HG02588 (cell line): ENCODE measurements at regions not wholly inside any gene's neighbourhood (a gene's known extent, or its start where the extent isn't known, plus 50 kb on each side); places are given as distances from the start of the nearest gene placed in this dataset.

Source experiments
- ATAC-seq: cut with Tn5 transposase; IDR thresholded peaks from one replicate; pipeline ENCODE4 v1.9.1; 2021; ENCODE audit warnings: mild to moderate bottlenecking, moderate library complexity; ENCODE audit not compliant: unreplicated experiment

DNA sequence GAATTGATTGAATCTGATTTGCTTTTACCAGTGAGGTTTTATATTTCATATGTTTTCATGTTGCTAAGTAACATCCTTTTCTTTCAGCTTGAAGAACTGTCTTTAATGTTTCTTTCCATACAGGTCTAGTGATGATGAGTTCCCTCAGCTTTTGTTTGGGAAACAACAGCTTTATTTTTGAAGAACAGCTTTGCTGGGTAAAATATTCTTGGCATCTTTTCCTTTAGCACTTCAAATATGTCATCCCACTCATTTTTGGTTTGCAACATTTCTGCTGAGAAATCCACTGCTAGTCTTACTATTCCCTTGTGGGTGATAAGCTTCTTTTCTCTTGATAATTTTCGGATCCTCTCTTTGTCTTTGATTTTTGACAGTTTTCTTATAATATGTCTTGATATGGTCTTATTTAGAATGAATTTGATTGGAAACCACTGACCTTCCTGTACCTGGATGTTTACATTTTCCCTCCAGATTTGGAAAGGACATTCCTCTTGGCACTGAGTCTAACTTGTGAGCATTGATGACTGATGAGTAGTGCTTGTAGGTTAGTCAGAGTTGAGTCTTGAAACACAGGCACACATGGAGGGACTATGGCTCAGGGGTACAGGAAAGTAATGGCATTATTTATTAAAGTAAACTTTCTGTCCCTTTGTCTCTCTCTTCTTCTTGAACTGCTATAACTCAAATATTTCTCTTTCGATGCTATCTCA, 220.3 kb downstream of the SPATA31D1 start:
- no peak for ATAC-seq

DNA sequence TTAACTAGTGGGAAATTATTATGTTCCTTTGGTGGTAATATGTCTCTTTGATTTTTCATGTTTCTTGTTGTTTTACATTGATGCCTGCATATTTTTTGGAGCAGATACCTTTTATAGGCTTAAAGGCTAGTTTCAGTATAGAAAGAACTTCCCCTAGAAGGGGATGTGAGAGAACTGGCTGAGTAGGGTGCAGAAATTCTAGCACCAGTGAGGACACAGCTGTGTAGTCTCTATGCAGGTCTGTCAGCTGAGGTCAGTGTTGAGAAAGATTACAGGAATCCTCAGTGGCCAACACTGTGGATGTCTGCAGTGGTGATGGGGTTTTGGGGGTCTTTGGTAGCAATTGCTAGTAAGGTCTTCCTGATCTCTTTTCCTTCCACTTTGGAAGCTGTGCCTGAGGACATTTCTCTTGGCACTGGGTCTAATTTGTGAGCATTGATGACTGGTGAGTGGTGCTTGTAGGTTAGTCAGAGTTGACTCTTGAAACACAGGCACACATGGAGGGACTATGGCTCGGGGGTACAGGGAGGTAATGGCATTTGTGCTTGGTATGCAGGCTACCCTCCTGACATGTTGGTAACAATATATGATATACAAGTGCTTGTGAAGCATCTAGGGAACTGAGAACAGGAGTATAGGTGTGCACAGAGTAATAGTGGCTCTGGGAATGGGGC, 221.4 kb downstream of the SPATA31D1 start:
- no peak for ATAC-seq

DNA sequence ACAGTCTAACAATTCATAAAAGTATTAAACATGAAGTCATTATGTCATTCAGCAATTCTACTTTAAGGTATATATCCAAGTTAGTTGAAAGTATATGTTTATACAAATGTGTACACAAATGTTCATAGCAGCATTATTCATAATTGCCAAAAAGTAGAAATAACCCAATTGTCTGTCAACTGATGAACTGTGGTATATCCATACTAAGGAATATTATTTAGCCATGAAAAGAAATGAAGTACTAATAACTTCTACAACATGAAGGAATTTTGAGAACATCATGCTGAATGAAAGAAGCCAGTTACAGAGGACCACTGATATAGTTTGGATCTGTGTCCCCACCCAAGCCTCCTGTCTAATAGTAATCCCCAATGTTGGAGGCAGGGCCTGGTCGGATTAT, 224.3 kb downstream of the SPATA31D1 start:
- no peak for ATAC-seq

DNA sequence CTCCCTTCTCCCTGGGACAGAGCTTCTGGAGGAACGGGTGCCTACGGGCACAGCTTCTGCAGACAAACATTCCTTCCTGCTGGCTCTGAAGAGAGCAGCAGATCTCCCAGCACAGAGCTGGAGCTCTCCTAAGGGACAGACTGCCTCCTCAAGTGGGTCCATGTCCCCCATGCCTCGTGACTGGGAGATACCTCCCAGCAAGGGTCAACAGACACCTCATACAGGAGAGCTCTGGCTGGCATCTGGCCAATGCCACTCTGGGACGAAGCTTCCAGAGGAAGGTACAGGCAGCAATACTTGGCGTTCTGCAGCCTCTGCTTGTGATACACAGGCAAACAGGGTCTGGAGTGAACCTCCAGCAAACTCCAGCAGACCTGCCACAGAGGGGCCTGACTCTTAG, 227.9 kb downstream of the SPATA31D1 start:
- ATAC-seq: no peak

DNA sequence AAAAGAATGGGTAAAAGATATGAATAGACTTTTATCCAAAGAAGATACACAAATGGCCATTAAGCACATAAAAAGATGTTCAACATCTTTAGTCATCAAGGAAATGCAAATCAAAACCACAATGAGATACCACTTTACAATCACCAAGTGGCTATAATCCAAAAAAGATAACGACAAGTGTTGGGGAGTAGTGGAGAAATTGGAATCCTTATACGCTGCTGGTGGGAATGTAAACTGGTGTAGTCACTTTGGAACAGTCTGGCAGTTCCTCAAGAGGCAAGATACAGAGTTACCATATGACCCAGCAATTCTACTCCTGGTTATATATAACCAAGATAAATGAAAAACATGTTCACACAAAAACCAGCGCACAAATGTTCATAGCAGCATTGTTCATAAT, 234.9 kb downstream of the SPATA31D1 start:
- no peak for ATAC-seq

DNA sequence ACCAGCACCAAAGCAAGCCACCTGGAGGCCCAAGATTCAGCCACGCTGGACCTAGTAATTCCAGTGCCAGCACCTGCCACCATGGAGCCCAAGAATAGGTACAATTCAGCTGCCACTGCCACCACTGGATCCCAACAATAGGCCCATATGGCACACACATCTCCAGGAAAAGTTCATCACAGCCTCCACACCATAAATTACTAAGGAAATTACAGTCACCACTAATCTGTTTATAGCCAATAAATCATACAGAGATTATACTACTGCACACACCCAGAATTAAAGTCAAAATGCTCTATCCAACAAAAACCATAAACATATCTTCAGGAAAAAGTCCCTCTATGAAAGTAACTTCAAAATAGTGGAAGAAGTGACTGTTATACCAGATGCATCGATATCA, 242.8 kb downstream of the SPATA31D1 start:
- no peak for ATAC-seq

DNA sequence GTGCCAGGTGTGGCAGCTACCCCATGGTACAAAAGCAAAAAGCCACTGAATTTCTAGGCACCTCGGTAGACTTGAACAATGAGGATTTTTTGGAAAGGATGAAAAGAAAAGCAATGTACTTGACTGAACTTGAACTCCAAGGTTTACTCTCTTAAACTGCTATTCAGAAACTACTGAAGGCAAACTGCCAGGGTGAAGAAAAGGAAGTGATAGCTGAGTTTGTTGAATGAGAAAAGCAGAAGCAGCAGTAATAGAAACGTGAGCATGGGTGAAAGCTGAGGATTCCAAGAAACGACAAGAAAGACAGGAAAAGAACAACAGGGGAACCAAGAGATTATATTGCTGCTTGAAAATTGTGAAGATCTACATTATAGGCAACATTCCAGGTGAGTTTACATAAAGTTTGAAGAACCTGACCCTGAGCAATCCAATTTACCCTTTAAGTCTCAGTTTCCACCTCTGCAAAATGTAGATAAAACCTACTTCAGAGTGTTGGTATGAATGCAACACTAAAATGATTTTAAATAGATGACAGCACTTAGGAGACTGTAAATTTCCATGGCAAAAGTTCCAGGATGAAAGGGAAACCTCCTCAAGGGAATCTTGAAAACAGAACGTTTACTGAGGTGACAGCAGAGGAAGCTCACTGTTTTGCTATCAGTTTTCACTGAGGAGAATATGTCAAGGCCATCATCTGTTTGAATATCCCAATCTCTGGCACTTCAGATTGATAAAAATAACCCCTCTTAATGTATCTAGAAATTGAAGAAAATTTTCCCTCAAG, 245.8 kb downstream of the SPATA31D1 start:
- ATAC-seq: no peak

DNA sequence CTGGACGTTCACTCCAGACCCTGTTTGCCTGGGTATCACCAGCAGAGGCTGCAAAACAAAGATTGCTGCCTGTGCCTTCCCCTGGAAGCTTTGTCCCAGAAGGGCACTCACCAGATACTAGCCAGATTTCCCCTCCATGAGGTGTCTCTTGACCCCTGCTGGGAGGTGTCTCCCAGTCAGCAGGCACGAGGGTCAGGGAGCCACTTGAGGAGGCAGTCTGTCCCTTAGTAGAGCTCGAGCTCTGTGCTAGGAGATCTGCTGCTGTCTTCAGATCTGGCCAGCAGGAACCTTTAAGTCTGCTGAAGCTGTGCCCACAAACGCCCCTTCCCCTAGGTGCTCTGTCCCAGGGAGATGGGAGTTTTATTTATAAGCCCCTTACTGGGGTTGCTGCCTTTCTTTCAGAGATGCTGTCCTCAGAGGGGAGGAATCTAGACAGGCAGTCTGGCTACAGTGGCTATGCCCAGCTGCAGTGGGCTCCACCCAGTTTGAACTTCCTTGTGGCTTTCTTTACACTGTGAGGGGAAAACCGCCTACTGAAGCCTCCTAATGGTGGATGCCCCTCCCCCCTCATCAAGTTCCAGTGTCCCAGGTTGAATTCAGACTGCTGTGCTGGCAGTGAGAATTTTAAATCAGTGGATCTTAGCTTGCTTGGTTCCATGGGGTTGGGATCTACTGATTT, 253.9 kb downstream of the SPATA31D1 start:
- ATAC-seq: no peak

DNA sequence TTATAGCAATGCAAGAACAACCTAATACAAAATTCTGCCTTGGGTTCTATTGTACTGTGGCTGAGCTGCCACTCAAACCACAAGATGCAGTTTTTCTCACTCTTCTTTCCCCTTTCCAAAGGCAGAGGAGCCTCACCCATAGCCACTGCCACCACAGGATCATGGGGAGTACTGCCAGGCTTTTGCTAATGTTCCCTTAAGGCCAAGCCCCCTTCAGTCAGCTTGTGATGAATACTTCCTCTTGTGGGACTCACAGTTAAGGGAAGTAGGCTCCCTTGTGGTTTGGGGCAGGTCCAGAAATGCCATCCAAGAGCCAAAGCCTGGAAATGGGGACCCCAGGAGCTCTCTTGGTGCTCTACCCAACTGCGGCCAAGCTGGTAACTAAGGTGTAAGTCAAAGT, 258.7 kb downstream of the SPATA31D1 start:
- no peak for ATAC-seq

DNA sequence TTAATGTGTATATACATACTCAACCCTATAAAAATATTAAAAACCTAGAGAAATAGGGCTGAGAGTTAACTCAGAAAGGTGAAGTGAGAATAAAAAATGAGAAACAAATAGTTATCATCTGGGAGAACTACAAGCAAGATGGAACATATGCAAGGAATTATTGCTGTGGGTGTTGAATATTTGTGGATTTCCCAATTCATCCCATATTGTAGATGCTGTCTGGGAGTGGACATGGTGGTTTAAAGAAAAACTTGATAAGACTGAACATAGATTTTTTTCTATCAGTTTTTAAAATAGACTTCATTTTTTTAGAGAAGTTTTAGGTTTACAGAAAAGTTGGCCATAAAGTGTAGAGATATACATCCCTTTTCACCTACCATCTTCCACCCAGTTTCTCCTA, 263.5 kb downstream of the SPATA31D1 start:
- ATAC-seq: no peak

DNA sequence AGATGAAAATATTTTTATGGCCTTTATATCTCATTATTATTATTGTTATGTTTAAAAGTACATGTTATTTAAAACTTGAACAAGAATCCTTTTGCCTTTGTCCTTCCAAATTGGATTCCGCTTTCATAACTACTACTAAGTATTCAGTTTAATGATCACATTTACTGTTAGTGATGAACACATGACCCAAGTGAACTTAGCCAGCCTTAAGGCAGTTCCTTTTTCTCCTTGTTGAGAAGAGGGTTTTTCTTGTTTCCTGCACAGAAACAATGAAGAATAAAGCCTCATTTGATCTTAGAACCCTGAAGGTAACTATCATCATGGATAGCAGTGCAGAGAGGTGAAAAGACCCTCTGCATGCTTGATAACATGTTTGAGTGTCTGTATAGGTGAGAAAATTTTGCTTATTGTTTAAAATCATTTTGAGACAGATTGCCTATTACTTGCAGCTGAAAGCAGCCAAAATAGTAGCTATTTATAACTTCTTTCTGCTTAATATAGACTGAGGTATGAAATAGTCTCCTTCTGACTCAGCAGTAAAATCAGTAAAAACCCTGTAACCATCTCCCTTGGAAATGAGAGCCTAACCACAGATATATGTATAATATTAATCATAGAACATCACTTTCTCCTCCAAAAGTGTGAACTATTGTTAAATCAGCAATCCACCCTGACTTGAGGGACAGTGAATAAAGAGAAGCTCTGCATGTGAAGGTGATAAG, 266.2 kb downstream of the SPATA31D1 start:
- ATAC-seq: no peak

DNA sequence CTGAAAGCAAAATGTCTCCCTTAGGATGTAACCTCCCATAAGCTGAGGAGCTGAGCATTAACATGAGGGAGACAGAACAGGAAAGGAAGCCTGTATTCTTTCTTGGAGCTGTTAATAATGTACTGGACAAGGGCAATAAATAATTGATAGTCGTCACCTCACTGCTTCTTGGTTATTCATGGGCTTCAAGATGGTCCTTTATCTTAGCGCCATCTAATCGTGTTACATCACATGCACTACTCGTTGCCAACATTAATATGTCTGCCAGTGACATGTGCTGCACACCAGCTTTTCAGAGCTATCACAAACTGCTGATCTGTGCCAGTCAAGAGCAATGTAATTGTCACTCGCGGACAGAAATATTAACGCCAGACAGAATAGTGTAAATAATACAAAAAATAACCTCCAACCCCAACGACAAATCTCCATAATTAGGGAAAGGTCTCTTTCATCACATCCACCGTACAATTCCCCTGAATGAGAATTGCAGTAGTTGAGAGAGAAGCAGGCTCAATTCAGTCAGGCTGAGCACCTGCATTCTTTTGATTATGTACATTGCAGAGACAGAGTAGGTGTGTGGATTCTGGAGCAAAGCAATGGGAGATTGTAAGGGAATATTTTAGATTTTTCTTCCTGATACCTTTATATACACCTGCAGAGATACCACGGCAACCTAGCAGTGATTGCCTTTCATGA, 267.1 kb downstream of the SPATA31D1 start:
- no peak for ATAC-seq

DNA sequence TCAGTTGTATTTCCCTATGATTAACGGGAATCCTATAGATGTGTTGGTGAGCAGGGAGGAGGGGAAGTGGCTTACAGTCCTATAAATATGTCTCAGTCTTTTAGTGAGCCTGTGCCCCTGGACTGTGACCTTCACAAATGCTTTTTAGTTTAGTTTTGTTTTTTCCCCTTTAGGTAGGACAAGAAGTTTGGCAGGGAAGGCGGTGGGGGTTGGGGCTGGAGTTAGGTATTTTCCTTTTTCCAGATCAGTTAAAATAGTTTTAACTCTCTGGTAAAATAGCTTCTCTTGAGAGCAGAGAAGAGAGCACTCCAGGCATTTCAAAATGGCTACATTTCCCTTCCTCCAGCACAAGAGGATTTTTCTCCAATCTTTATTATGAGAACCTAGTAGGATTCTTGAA, 272.1 kb downstream of the SPATA31D1 start:
- ATAC-seq: no peak

DNA sequence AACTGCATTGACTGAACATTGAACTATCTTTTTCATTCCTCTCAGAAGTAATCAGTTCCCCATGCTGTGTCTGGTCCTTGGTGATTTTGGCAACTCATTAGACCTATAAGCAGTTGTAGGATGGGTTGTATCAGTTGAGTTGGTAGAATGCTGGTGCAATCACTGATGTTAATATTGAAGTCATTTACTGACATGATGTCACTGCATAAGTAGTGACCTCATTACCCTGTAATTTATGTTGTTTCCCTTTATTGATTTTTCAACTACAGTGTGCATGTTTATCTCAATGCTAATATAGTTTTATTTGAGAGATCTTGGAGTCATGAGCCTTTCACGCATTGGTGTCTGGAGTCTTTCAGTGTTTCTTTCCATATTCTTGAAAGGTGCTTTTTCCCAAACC, 275.0 kb downstream of the SPATA31D1 start:
- ATAC-seq: no peak

DNA sequence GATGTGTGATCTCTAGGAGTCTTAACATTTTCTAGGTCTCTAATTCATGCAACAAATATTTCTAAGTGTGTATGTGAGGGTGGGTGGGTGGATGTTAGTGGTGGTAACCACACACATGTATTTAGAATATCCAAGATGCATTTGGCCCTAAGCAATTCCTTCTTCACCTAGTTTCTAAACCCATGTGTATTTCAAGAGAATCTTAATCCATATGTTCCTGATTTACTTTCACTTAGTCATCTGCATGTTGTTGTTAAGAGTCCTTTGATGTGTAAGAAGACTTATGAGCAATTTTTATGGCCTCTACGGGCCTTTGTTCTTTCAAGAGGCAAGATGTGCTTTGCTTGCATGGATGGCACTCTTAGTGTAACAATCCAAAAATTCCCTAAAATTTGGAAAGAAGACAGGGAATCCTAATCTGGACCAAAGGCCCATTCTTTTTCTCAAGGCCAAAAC, 282.6 kb downstream of the SPATA31D1 start:
- ATAC-seq: no peak

DNA sequence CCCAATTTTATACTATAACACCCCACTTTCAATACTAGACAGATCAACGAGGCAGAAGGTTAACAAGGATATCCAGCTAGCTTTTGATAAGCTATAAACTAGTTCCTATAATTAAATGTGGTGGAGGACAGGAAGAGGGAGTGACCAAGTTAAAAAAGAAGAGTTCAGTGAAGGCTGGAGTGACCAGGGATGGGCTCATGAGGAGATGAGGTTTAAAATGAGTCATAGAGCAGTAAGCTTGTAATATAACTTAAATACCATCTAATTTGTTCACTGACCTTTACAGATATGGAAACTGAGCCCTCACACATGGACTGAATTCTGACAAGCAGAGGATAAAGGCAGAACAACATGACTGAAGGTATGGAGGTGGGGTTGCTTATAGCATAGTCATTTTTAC, 284.5 kb downstream of the SPATA31D1 start:
- ATAC-seq: no peak

DNA sequence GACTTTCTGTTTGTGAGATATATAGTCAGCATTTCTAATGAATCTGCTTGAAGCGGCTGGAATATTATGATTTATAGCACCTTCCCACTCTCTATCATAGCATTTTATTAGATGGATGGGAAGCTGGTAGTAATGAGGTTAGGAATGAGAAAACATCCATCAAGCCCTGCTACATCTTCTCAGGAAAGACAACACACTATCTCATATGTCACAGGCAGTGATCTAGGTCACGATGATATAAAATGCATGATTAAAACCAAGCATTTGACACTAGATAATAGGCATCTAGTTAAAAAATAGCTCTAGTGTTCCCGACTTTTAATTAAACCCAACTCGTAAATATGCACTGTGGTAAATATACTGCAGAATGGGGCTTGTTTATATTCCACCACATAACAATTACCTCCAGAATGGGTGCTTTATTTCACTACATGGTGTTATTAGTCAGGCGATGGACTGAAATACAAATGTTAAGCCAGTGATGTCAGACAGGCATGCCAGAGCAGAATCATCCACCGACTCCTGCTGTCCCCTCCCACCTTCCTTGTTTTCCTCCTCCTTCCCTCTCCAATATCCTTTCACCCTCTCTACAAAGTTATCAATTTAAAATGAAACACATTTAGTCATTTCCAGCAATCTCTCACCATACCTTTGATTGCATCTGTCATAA, 286.8 kb downstream of the SPATA31D1 start:
- ATAC-seq: no peak

DNA sequence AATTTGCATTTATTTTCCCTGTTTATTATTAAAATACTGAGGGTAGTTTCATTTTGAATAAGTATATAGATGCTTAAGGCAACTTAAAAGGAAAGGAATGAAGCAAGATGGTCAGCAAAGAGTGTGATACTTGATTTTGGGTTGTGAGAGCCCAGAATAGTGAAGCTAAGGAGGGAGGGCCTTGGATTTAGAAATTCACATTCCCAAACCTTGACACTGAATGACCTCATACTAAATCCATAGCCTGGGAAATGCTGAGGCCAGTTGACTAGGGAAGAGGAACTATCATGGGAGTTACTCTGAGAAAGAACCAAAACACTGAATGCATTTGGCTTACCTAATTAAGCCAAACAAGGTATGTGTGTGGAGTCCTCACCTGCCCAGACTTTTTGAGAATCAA, 292.5 kb downstream of the SPATA31D1 start:
- no peak for ATAC-seq

DNA sequence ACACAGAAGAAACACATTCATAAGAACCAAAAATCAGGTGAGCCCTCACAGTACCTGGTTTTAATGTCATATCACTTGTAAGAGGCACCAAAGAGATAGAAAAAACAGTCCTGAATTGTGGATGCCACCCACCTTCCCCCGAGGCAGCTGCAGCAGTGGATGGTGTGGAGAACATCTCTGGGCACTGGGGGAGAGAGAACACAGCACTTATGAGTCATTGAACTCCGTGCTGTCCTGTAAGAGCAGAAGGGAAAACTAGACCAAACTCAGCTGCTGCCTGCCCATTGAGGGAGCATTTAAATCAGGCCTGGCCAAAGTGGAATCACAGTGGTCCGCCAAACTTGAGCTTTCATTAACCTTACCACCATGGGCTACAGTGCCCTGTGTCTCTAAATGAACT, 296.2 kb downstream of the SPATA31D1 start:
- no peak for ATAC-seq

DNA sequence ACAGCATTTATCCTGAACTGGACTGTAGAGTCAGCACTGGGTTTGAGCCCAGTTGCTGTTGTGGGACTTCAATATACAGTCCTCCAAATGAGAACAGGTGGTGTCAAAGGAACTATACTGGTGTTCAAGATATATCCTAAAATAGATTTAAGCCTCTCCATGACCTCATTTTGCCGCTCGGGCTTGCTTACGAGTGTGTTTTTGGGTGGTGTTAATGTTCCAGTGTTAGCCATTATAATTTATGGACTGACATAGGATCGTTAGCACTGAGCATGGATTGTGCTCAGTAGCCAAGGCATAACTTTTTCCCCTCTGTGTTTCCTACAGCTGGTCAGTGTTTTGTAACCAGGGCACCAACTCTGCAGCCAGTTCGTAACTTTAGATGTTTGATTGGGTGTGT, 306.6 kb downstream of the SPATA31D1 start:
- no peak for ATAC-seq
